ENCODE measurements at regions not wholly inside any gene's neighbourhood (a gene's known extent, or its start where the extent isn't known, plus 50 kb on each side); places are given as distances from the start of the nearest gene placed in this dataset.

DNA sequence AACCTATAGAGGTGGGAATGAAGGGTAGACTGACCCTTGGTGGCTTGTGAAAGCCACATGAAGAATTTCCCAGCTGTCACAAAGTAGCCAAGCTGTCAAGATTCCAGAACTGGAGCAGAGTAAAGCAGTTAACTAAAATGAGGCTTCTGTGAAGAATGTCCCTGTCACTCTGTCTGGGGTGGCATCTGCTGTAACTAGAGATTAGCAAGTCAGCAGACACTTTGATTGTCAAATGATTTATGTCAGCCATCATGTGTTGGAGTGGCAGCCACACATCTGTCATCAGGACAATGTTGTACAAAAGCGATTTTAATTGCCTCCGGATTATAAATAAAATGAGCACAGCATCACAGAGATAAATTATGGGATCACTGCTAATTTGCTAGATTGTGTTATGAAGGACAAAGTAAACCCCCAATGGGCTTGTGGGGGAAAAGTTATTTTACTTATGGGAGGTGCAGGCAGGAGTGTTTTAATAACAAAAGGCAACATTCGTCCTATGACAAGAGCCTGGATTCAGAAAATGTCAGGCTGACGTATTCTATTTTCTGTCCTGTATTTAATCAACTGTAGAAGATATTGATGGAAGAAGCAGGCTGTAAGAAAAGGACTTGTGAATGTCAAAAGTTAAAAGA, 270.9 kb downstream of the FAM181B start:
- WGBS, 2 experiments (ENCODE audit: extremely low coverage in 1 of 2, insufficient coverage in 1 of 2, insufficient read length in 1 of 2, insufficient replicate concordance in 2 of 2, low coverage in 1 of 2, low lambda C conversion rate in 2 of 2, missing lambda C conversion rate in 1 of 2) = 88% methylated on average over 4 of the region's 4 CpGs; no CpG with 5 or more reads in 1 of the 2 experiments
- H4K5ac ChIP-seq (ENCODE audit: insufficient read length, low read depth, low read length) = no peak overlapping the region
- no peak overlapping the region for H4K91ac ChIP-seq (replicated peaks; ENCODE audit: insufficient read length, low read length)
- TF ChIP-seq BCL11A (IDR thresholded peaks at IDR 0.05; ENCODE audit: low read depth in 2 of 2, low read length in 2 of 2) (no peak), POLR2AphosphoS5 (IDR thresholded peaks at IDR 0.05; ENCODE audit: low read depth, low read length) (no peak), CBX5 (IDR thresholded peaks at IDR 0.05; ENCODE audit: low read depth, low read length) (no peak), BACH1 (IDR thresholded peaks at IDR 0.05; ENCODE audit: low read length) (no peak), KDM5A (IDR thresholded peaks at IDR 0.05; ENCODE audit: low read length) (no peak), POLR2A (IDR thresholded peaks at IDR 0.05; ENCODE audit: control extremely low read depth in 1 of 2, low read depth in 2 of 2, low read length in 2 of 2) (no peak), SIRT6 (IDR thresholded peaks at IDR 0.05; ENCODE audit: low read length) (no peak), RNF2 (IDR thresholded peaks at IDR 0.05; ENCODE audit: borderline replicate concordance, low read depth, low read length, missing control alignments, poor library complexity, severe bottlenecking) (no peak), JUN (IDR thresholded peaks at IDR 0.05; ENCODE audit: low read depth, low read length) (no peak), CHD2 (IDR thresholded peaks at IDR 0.05; ENCODE audit: low read length) (no peak), TAF1 (IDR thresholded peaks at IDR 0.05; ENCODE audit: low read depth, low read length) (no peak)
- DNase-seq (ENCODE audit: low read depth in 1 of 2, low spot score in 2 of 2) (no peak), FAIRE-seq (no peak)
- H2BK12ac ChIP-seq (ENCODE audit: low read depth, low read length) = no peak overlapping the region
- no peak overlapping the region for H3K27ac ChIP-seq (ENCODE audit: low read depth, low read length)
- H3K27me3 ChIP-seq (replicated peaks in 1 of 4; ENCODE audit: control insufficient read depth in 3 of 4, extremely low read depth in 1 of 4, insufficient read depth in 3 of 4, low read length in 3 of 4) = no peaks in the 10 kb centered on the region
- no peak overlapping the region for H3K14ac ChIP-seq (ENCODE audit: insufficient read length)
- no peaks in the 10 kb centered on the region for H3K23me2 ChIP-seq (ENCODE audit: low read depth, low read length)
- H2BK120ac ChIP-seq (replicated peaks; ENCODE audit: low read depth, low read length) = no peak overlapping the region
- H3K18ac ChIP-seq (ENCODE audit: extremely low read depth, low read length) = no peak overlapping the region
- no peak overlapping the region for H2AK5ac ChIP-seq (ENCODE audit: low read depth, low read length)
- H3K4me3 ChIP-seq (ENCODE audit: extremely low read depth in 1 of 4, insufficient read depth in 2 of 4, low read depth in 3 of 4, low read length in 4 of 4) = no peak overlapping the region
- ChIA-PET POLR2A (ENCODE audit: partially characterized antibody) (no interaction called here), CTCF (ENCODE audit: partially characterized antibody) (interaction anchor here (1.3 kb wide), 1 partner anchor 32 kb away, joined by 5 read pairs; no protein-coding TSS in a partner anchor)
- H2BK5ac ChIP-seq (ENCODE audit: low read depth, low read length) = no peak overlapping the region
- H3K4me2 ChIP-seq (ENCODE audit: insufficient read depth in 1 of 2, low read depth in 2 of 2, low read length in 2 of 2) = no peak overlapping the region
- H3K36me3 ChIP-seq (ENCODE audit: control insufficient read depth in 2 of 4, insufficient read depth in 4 of 4, low read length in 3 of 4) = no peaks in the 10 kb centered on the region
- no peak overlapping the region for H4K8ac ChIP-seq (ENCODE audit: extremely low read depth, insufficient read depth, low read length)
- no peaks in the 10 kb centered on the region for H3K79me1 ChIP-seq (ENCODE audit: low read depth, low read length)
- no peak overlapping the region for H2AFZ ChIP-seq (ENCODE audit: low read length)
- no peak overlapping the region for H2BK15ac ChIP-seq (ENCODE audit: low read length)
- no peaks in the 10 kb centered on the region for H4K20me1 ChIP-seq (replicated peaks in 1 of 2; ENCODE audit: control insufficient read depth in 1 of 2, insufficient read depth in 2 of 2, low read length in 2 of 2)
- H3K4me1 ChIP-seq (replicated peaks in 1 of 4; ENCODE audit: control insufficient read depth in 3 of 4, insufficient read depth in 4 of 4, low read length in 3 of 4) = no peaks in the 10 kb centered on the region
- H3K9me3 ChIP-seq (ENCODE audit: insufficient read depth in 2 of 2, low read depth in 1 of 2, low read length in 1 of 2) = no peaks in the 10 kb centered on the region
- H3K56ac ChIP-seq (replicated peaks; ENCODE audit: insufficient read length, low read depth, low read length) = no peak overlapping the region
- no peaks in the 10 kb centered on the region for H3K79me2 ChIP-seq (ENCODE audit: control insufficient read depth in 1 of 2, insufficient read depth in 2 of 2, low read length in 2 of 2)
- H3K9ac ChIP-seq (replicated peaks in 1 of 4; ENCODE audit: extremely low read depth in 1 of 4, low read depth in 3 of 4, low read length in 3 of 4) = no peak overlapping the region
- H3K23ac ChIP-seq (ENCODE audit: insufficient read length) = no peak overlapping the region
- H2BK20ac ChIP-seq (ENCODE audit: low read length) = no peak overlapping the region
- H3K4ac ChIP-seq (replicated peaks; ENCODE audit: insufficient read length, low read depth, low read length) = no peak overlapping the region

Data from H1 (cell line).